ENCODE measurements at regions not wholly inside any gene's neighbourhood (a gene's known extent, or its start where the extent isn't known, plus 50 kb on each side); places are given as distances from the start of the nearest gene placed in this dataset.

DNA sequence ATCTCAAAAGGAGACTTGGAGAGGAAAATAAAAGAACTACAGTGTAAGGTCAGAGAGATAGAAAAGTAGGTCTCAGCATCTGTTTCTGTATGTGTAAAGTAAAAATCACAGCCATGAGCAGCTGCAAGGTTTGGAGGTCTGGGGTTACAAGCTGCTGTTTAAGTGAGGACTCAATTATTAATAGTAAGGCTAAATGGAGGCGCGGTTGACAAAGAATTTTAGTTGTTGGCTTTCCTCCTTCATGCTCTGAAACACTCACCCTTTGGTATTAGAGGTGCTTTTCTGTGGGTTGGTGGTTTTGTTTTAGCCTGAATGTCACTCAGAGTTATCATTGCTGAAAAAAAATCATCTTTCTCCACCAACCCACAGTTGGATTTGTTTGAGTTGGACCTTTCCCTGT is 59.8 kb upstream of the HAO2 start:
- no peak for DNase-seq

DNA sequence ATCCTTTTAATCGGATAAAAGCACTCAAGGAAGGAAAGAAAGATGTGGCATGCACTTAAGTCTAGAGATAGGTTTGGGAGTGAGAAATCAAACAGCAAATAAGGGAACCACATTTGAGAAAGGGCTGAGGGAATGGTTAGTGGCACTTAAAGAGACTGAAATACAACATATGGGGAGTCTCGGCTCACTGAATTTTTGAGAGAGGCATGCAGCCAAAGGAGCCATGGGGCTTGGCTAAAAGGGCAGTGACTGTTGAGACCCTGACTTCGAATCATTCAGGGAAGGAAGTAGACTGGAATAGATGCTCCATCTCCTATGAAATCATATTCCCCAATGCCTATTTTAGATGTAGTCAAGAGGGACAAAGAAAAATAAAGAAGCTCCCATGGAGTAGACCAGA is 58.3 kb upstream of the HAO2 start:
- no peak for DNase-seq

DNA sequence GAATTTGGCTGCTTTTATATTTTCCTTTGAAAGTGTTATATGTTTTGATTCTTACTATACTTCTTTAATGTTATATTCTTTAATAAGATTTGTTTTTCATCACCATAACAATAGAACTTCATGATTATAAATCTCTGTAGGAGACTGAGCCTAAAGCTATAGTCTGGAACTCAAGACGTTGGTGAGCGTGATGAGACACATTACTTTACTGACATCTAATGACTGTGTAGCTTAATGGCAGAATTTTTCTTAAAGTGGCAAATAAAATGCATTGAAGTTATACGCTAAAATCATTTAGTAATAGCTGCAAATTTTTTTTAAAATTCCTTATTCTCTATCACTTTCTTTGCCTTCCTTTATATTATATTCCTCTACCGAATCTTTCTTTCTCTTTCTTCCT is 56.1 kb upstream of the HAO2 start:
- DNase-seq, result no peak

- no peak for DNase-seq
Measured at GRCh38 chr1:119314001-119314796, 54.4 kb upstream of the HAO2 start.

- no peak for DNase-seq
Measured at GRCh38 chr1:119316870-119317416, 51.6 kb upstream of the HAO2 start.

DNA sequence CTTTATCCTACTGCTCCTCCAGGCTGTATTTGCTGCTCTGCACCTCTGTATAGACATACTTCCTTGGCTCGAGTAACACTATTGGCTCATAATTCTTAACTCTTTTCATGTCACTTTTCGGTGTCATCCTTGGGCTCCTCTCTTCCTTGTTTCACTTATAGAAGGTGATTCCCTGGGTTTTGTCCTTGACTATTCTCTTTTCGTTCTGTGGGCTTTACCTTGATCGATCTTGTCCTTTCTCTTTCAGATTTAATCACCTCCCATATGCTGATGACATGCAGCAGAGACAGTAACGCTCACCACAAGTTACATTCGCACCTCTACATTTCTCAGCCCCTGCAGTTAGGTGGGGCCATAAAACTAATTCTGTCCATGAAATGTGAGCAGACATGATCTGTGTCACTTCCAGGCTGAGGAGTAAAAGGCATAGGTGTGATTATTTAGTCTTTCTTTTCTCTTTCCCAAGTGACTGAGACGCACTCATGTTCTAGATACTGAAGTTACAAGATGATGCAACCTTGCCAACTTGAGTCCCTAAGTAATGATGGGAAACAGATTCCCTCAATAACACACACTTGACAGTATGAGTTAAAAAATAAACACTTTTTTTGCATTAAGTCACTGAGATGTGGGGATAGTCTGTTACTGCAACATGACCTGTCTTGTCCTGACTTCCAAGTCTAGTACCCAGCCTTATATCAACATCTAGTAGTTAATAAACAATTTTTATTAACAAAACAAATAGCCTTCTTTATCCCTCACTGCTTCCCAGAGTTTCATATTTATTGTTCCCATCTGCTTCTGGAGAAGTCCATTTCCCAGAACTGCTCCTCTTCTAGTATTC is 49.9 kb upstream of the HAO2 start:
- no peak for DNase-seq
